ENCODE measurements at regions not wholly inside any gene's neighbourhood (a gene's known extent, or its start where the extent isn't known, plus 50 kb on each side); places are given as distances from the start of the nearest gene placed in this dataset.

DNA sequence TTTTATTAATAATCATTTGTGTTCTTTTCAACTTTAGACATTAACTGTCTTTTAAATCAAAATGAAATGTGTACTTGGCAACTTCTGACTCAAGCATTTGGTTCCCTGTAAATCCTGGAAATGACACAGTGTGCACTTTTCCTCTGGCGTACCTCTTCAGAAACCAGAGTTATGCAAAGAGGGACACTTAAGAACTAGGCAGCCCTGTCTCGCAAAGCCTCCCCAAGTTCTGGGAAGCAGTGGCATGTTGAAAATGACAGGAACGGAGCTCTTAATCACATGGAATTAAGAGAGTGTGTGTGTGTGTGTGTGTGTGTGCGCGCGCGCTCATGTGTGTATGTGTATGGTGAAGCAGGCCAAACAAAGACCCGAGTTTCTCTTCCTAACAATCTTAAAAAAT lies 707.4 kb downstream of the MECOM start:
- Histone ChIP-seq H3F3A (replicated peaks; ENCODE audit: insufficient read depth) (no peaks in the 10 kb centered on the region), H2AFZ (ENCODE audit: low read depth) (no peak overlapping the region), H3K4me1 (ENCODE audit: control insufficient read depth in 1 of 2, insufficient read depth in 2 of 2, low read depth in 1 of 2, low read length in 1 of 2) (no peaks in the 10 kb centered on the region), H3K36me3 (replicated peaks in 1 of 2; ENCODE audit: control insufficient read depth in 1 of 2, insufficient read depth in 2 of 2, low read length in 1 of 2) (no peaks in the 10 kb centered on the region), H3K27ac (ENCODE audit: low read depth in 2 of 2, low read length in 1 of 2) (no peak overlapping the region), H3K27me3 (ENCODE audit: insufficient read depth) (no peaks in the 10 kb centered on the region), H3K79me2 (ENCODE audit: insufficient read depth) (no peaks in the 10 kb centered on the region), H3K9me3 (no peaks in the 10 kb centered on the region), H3K9me2 (no peaks in the 10 kb centered on the region), H4K20me1 (ENCODE audit: insufficient read depth) (no peaks in the 10 kb centered on the region), H3K4me3 (ENCODE audit: low read depth in 2 of 2, low read length in 1 of 2) (no peak overlapping the region), H3K4me2 (no peak overlapping the region), H3K9ac (no peak overlapping the region)
- WGBS (ENCODE audit: low lambda C conversion rate), result 51% methylated on average over 8 of the region's 8 CpGs
- CTCF ChIA-PET, result no interaction called here
- POLR2A ChIA-PET, result no interaction called here
- no peak for DNase-seq
- TF ChIP-seq RXRA (IDR thresholded peaks at IDR 0.05; ENCODE audit: borderline replicate concordance, low read depth) (no peak), FOXJ3 (CRISPR knock-in tag; IDR thresholded peaks at IDR 0.05) (no peak), GATA2 (CRISPR knock-in tag; IDR thresholded peaks at IDR 0.05) (no peak), EP300 (IDR thresholded peaks at IDR 0.05; ENCODE audit: borderline replicate concordance in 1 of 2, low read depth in 1 of 2, low read length in 1 of 2) (no peak), GABPA (IDR thresholded peaks at IDR 0.05; ENCODE audit: low read depth) (no peak), TEAD4 (IDR thresholded peaks at IDR 0.05; ENCODE audit: borderline replicate concordance, insufficient read depth) (no peak), FOSL2 (IDR thresholded peaks at IDR 0.05; ENCODE audit: borderline replicate concordance, low read depth) (no peak), TCF12 (IDR thresholded peaks at IDR 0.05) (no peak), SIN3A (IDR thresholded peaks at IDR 0.05; ENCODE audit: borderline replicate concordance, low read depth, low read length) (no peak), CHD2 (IDR thresholded peaks at IDR 0.05; ENCODE audit: low read length, partially characterized antibody) (no peak)
- TF ChIP-seq, protein P1, sequence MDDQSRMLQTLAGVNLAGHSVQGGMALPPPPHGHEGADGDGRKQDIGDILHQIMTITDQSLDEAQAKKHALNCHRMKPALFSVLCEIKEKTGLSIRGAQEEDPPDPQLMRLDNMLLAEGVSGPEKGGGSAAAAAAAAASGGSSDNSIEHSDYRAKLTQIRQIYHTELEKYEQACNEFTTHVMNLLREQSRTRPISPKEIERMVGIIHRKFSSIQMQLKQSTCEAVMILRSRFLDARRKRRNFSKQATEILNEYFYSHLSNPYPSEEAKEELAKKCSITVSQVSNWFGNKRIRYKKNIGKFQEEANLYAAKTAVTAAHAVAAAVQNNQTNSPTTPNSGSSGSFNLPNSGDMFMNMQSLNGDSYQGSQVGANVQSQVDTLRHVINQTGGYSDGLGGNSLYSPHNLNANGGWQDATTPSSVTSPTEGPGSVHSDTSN (IDR thresholded peaks at IDR 0.05), result no peak
- TF ChIP-seq, protein P2, sequence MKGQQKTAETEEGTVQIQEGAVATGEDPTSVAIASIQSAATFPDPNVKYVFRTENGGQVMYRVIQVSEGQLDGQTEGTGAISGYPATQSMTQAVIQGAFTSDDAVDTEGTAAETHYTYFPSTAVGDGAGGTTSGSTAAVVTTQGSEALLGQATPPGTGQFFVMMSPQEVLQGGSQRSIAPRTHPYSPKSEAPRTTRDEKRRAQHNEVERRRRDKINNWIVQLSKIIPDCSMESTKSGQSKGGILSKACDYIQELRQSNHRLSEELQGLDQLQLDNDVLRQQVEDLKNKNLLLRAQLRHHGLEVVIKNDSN (IDR thresholded peaks at IDR 0.05; ENCODE audit: borderline replicate concordance, low read depth), result no peak
- TF ChIP-seq, protein P3, sequence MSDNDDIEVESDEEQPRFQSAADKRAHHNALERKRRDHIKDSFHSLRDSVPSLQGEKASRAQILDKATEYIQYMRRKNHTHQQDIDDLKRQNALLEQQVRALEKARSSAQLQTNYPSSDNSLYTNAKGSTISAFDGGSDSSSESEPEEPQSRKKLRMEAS (IDR thresholded peaks at IDR 0.05; ENCODE audit: low read depth), result no peak

DNA sequence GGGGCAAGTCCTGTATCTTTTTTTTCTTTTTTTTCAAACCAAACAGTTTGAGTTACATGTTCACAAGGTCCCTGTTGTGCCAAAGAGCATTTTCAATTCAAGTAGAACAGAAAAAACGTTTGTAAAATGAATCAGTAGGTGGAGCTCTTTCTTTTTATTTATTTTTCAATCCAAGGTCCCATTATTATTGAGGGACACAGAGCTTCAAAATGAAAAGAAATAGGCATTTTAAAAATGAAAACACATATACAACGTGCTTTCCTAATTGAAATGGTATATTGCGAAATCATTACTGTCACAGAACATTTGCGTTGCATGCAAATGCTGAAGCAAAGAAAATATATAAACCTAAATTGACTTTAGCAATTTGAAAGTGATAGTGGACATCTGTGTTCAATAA lies 711.0 kb downstream of the MECOM start:
- Histone ChIP-seq H2AFZ (ENCODE audit: low read depth) (no peak overlapping the region), H3F3A (replicated peaks; ENCODE audit: insufficient read depth) (no peaks in the 10 kb centered on the region), H3K36me3 (replicated peaks in 1 of 2; ENCODE audit: control insufficient read depth in 1 of 2, insufficient read depth in 2 of 2, low read length in 1 of 2) (no peaks in the 10 kb centered on the region), H3K4me1 (ENCODE audit: control insufficient read depth in 1 of 2, insufficient read depth in 2 of 2, low read depth in 1 of 2, low read length in 1 of 2) (no peaks in the 10 kb centered on the region), H3K27ac (ENCODE audit: low read depth in 2 of 2, low read length in 1 of 2) (no peak overlapping the region), H3K9me3 (no peaks in the 10 kb centered on the region), H3K4me3 (ENCODE audit: low read depth in 2 of 2, low read length in 1 of 2) (no peak overlapping the region), H3K79me2 (ENCODE audit: insufficient read depth) (no peaks in the 10 kb centered on the region), H4K20me1 (ENCODE audit: insufficient read depth) (no peaks in the 10 kb centered on the region), H3K9me2 (no peaks in the 10 kb centered on the region), H3K27me3 (ENCODE audit: insufficient read depth) (no peaks in the 10 kb centered on the region), H3K9ac (no peak overlapping the region), H3K4me2 (no peak overlapping the region)
- CTCF ChIA-PET, result interaction anchor here (0.6 to 1.9 kb wide), 9 partner anchors 36 to 715 kb away, joined by 3 to 10 read pairs (median 4); no protein-coding TSS in a partner anchor
- WGBS (ENCODE audit: low lambda C conversion rate), result 17% methylated on average over 4 of the region's 4 CpGs
- DNase-seq, result no peak
- TF ChIP-seq, protein P4, sequence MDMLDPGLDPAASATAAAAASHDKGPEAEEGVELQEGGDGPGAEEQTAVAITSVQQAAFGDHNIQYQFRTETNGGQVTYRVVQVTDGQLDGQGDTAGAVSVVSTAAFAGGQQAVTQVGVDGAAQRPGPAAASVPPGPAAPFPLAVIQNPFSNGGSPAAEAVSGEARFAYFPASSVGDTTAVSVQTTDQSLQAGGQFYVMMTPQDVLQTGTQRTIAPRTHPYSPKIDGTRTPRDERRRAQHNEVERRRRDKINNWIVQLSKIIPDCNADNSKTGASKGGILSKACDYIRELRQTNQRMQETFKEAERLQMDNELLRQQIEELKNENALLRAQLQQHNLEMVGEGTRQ (IDR thresholded peaks at IDR 0.05; ENCODE audit: borderline replicate concordance, low read depth, low read length), result no peak
- TF ChIP-seq RAD21 (IDR thresholded peaks at IDR 0.05; ENCODE audit: low read length) (peak; percentile 50), POLR2AphosphoS5 (IDR thresholded peaks at IDR 0.05; ENCODE audit: low read depth, low read length) (no peak), SMC3 (IDR thresholded peaks at IDR 0.05; ENCODE audit: low read depth, low read length) (no peak), GATA2 (CRISPR knock-in tag; IDR thresholded peaks at IDR 0.05) (no peak), YY1 (IDR thresholded peaks at IDR 0.05; ENCODE audit: low read depth) (no peak), FOXJ3 (CRISPR knock-in tag; IDR thresholded peaks at IDR 0.05) (no peak), TCF12 (IDR thresholded peaks at IDR 0.05) (no peak)
- TF ChIP-seq, protein P5, sequence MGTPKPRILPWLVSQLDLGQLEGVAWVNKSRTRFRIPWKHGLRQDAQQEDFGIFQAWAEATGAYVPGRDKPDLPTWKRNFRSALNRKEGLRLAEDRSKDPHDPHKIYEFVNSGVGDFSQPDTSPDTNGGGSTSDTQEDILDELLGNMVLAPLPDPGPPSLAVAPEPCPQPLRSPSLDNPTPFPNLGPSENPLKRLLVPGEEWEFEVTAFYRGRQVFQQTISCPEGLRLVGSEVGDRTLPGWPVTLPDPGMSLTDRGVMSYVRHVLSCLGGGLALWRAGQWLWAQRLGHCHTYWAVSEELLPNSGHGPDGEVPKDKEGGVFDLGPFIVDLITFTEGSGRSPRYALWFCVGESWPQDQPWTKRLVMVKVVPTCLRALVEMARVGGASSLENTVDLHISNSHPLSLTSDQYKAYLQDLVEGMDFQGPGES (IDR thresholded peaks at IDR 0.05; ENCODE audit: low read depth, low read length), result no peak
- TF ChIP-seq, protein P6, sequence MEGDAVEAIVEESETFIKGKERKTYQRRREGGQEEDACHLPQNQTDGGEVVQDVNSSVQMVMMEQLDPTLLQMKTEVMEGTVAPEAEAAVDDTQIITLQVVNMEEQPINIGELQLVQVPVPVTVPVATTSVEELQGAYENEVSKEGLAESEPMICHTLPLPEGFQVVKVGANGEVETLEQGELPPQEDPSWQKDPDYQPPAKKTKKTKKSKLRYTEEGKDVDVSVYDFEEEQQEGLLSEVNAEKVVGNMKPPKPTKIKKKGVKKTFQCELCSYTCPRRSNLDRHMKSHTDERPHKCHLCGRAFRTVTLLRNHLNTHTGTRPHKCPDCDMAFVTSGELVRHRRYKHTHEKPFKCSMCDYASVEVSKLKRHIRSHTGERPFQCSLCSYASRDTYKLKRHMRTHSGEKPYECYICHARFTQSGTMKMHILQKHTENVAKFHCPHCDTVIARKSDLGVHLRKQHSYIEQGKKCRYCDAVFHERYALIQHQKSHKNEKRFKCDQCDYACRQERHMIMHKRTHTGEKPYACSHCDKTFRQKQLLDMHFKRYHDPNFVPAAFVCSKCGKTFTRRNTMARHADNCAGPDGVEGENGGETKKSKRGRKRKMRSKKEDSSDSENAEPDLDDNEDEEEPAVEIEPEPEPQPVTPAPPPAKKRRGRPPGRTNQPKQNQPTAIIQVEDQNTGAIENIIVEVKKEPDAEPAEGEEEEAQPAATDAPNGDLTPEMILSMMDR (IDR thresholded peaks at IDR 0.05), result peak; percentile 56
- POLR2A ChIA-PET, result no interaction called here

Measured in SK-N-SH (cell line).